Esophagus squamous epithelium (tissue), 5 donors: ENCODE measurements at regions not wholly inside any gene's neighbourhood (a gene's known extent, or its start where the extent isn't known, plus 50 kb on each side); places are given as distances from the start of the nearest gene placed in this dataset.

Experiments used
- DNase-seq: peaks from one replicate; lab custom pipeline; 2025; lab: John Stamatoyannopoulos, UW
- H3K27ac ChIP-seq, 4 donors: fragments of 200-600 bp; sonication (generic); one replicate each; pipeline ENCODE4 v1.5.1; 2016 to 2019; ENCODE audit warnings: mild to moderate bottlenecking in 1 of 4
- H3K27me3 ChIP-seq, 4 donors: fragments of 200-600 bp; sonication (generic); 1 replicate in 3 of 4; 2 replicates in 1 of 4; pipeline versions ENCODE4 v1.5.1 to v1.6.0; 2017 to 2021; ENCODE audit warnings: antibody characterized with exemption in 1 of 4
- H3K36me3 ChIP-seq, 3 donors: fragments of 200-600 bp; sonication (generic); one replicate each; pipeline ENCODE4 v1.5.1; 2016 to 2019
- H3K4me1 ChIP-seq, 3 donors: fragments of 200-600 bp; sonication (generic); one replicate each; pipeline ENCODE4 v1.5.1; 2017 to 2019
- H3K4me3 ChIP-seq, 4 donors: fragments of 200-600 bp; sonication (generic); 1 replicate in 3 of 4; 2 replicates in 1 of 4; pipeline ENCODE4 v1.5.1; 2016 to 2019; ENCODE audit warnings: mild to moderate bottlenecking in 2 of 4, moderate library complexity in 1 of 4
- H3K9me3 ChIP-seq, 3 donors: fragments of 200-600 bp; sonication (generic); one replicate each; pipeline ENCODE4 v1.5.1; 2016 to 2019
- POLR2A ChIP-seq, 4 donors: fragments of 450-650 bp; IDR thresholded peaks; one replicate each; pipeline ENCODE4 v1.6.1; 2017; ENCODE audit warnings: antibody characterized with exemption in 4 of 4, mild to moderate bottlenecking in 4 of 4, moderate library complexity in 3 of 4
- WGBS, 2 donors: methylation state at CpG; one replicate each; pipeline ENCODE4 v1.1.5; 2018; 5-methylcytosine and 5-hydroxymethylcytosine counted together
- intact Hi-C: fragments of 100-400 bp; cut with DNase I; formaldehyde crosslinking; loops from one replicate; pipeline ENCODE4 v1.15.0; 2022
- TF ChIP-seq, protein P1 (sequence below), 6 experiments: fragments of 450-650 bp in 4 of 6; fragments of 200-600 bp in 2 of 6; sonication (generic) in 2 of 6; IDR thresholded peaks; one replicate each; pipeline ENCODE4 v1.5.1; 2016 to 2019; ENCODE audit warnings: antibody characterized with exemption in 6 of 6, mild to moderate bottlenecking in 4 of 6, moderate library complexity in 4 of 6
- donor health status: DM: yes; HTN: yes; CAD: no.

DNA sequence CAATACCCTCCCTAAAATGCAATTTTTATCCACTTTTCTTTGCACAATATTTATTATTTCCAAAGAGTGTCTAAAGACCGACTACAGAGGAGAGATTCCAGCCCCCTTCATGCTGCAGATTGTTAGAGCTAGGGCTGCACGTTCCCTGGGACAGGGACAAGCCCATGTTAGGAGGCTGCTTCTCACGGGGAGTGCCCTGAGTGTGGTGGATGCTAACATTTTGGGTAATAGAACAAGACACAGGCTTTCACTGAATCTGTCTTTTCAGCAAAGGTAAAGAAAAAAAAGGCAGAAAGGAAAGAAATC is 125.4 kb downstream of the RIPK4 start:
- intact Hi-C loops = no loop called here
- H3K27me3 ChIP-seq = no peaks in the 10 kb centered on the region
- H3K4me1 ChIP-seq = peaks cover 5 to 40% (median 6%) of the 10 kb centered on the region in 3 donors
- DNase-seq = no peak
- peak overlapping the region; percentile 53 to 73 (median 72) for H3K27ac ChIP-seq
- 53 to 61% methylated on average over 3 of the region's 3 CpGs for WGBS, 2 donors
- H3K4me3 ChIP-seq = no peak overlapping the region
- TF ChIP-seq, protein P1, sequence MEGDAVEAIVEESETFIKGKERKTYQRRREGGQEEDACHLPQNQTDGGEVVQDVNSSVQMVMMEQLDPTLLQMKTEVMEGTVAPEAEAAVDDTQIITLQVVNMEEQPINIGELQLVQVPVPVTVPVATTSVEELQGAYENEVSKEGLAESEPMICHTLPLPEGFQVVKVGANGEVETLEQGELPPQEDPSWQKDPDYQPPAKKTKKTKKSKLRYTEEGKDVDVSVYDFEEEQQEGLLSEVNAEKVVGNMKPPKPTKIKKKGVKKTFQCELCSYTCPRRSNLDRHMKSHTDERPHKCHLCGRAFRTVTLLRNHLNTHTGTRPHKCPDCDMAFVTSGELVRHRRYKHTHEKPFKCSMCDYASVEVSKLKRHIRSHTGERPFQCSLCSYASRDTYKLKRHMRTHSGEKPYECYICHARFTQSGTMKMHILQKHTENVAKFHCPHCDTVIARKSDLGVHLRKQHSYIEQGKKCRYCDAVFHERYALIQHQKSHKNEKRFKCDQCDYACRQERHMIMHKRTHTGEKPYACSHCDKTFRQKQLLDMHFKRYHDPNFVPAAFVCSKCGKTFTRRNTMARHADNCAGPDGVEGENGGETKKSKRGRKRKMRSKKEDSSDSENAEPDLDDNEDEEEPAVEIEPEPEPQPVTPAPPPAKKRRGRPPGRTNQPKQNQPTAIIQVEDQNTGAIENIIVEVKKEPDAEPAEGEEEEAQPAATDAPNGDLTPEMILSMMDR (IDR thresholded peaks at IDR 0.05) = no peak
- TF ChIP-seq POLR2A (IDR thresholded peaks at IDR 0.05) = no peak
- H3K36me3 ChIP-seq = no peaks in the 10 kb centered on the region
- H3K9me3 ChIP-seq = no peaks in the 10 kb centered on the region

DNA sequence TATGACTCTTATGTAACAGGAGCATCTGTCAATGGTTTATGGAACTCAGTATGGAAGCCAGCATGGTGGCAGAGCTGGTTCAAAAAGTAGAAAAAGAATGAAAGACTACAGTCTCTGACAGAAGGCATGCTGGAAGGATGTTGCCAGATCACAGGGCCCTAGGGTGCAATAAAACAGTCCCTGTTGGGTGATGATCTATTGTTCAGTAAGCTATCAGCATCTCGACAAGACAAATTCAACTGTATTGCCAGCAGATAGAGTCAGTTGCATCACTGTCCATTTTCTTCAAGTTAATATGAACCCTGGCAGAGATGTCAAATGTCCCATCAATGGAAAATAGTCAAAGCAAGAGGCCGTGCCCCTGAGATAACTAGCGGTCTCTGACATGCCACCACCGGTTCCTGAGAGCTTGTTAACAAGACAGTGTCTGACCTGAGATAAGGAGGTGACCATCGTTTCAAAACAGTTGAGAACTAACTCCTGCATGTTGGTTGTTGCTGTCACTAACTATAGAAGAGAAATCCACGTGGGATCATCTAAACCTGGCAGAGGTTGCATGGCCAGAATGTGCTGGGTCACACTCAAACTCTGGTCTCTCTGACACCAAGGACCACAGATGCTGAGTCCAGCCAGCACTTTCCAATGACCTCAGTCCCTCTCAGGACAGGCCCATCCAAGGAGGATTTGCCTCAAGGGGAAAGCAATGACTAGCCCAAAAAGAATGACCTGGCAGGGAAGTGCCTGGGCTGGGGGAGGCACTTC is 125.9 kb downstream of the RIPK4 start:
- no peak overlapping the region for H3K4me3 ChIP-seq
- no peaks in the 10 kb centered on the region for H3K36me3 ChIP-seq
- H3K27me3 ChIP-seq = no peaks in the 10 kb centered on the region
- WGBS, 2 donors = 77 to 82% methylated on average over 5 of the region's 6 CpGs
- peaks cover 5 to 36% (median 6%) of the 10 kb centered on the region in 3 donors for H3K4me1 ChIP-seq
- DNase-seq = no peak
- H3K9me3 ChIP-seq = no peaks in the 10 kb centered on the region
- peak overlapping the region; percentile 53 to 73 (median 72) for H3K27ac ChIP-seq
- TF ChIP-seq POLR2A (IDR thresholded peaks at IDR 0.05) = no peak
- TF ChIP-seq, protein P1 (IDR thresholded peaks at IDR 0.05) = no peak
- intact Hi-C loops = no loop called here

GRCh38 chr21:41639766-41640165 is 127.1 kb downstream of the RIPK4 start:
- WGBS, 2 donors = 85 to 97% methylated on average over 5 of the region's 5 CpGs
- TF ChIP-seq POLR2A (IDR thresholded peaks at IDR 0.05) = no peak
- TF ChIP-seq, protein P1 (IDR thresholded peaks at IDR 0.05) = no peak
- Histone ChIP-seq H3K27ac (no peak overlapping the region), H3K9me3 (no peaks in the 10 kb centered on the region), H3K4me1 (peaks cover 5 to 44% (median 6%) of the 10 kb centered on the region in 3 donors), H3K27me3 (no peaks in the 10 kb centered on the region), H3K36me3 (no peaks in the 10 kb centered on the region), H3K4me3 (no peak overlapping the region)
- intact Hi-C loops = no loop called here
- DNase-seq = no peak

GRCh38 chr21:41639336-41639735 is 127.5 kb downstream of the RIPK4 start:
- no peak for DNase-seq
- 90 to 95% methylated on average over 10 of the region's 10 CpGs for WGBS, 2 donors
- H3K9me3 ChIP-seq = no peaks in the 10 kb centered on the region
- H3K4me1 ChIP-seq = peaks cover 5 to 45% (median 9%) of the 10 kb centered on the region in 3 donors
- no peak overlapping the region for H3K4me3 ChIP-seq
- H3K36me3 ChIP-seq = no peaks in the 10 kb centered on the region
- H3K27ac ChIP-seq = no peak overlapping the region
- TF ChIP-seq, protein P1 (IDR thresholded peaks at IDR 0.05) = no peak
- no peak for TF ChIP-seq POLR2A (IDR thresholded peaks at IDR 0.05)
- H3K27me3 ChIP-seq = no peaks in the 10 kb centered on the region
- intact Hi-C loops = no loop called here

DNA sequence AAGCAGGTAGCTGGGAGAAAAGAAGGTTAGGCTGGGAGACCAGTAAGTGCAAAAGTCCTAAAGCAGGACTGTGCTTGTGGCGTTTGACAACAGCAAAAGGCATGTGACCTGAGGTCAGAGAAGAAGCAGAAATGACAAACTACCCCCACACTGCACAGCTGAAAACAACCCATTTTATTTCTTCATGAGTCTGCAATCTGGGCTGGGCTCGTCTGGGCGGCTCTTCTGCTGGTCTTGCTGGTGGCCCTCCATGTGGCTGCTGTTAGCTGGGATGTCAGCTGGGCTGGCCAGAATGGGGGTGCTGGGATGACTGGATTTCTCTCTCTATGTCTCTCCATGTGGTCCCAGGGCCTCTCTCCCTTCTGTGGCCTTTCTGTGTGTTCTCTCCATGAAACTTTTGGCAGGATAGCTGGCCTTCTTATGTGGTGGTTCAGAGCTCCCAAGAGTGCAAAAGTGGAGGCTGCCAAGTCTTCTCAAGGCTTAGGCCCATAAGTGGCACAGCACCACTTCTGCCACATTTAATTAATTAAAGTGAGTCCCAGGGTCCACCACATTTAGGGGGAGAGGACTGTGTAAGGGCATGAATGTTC is 128.6 kb downstream of the RIPK4 start:
- WGBS, 2 donors = 85 to 97% methylated on average over 2 to 3 of the region's 3 CpGs
- H3K27me3 ChIP-seq = no peaks in the 10 kb centered on the region
- peaks cover 9 to 48% (median 13%) of the 10 kb centered on the region in 3 donors for H3K4me1 ChIP-seq
- peak overlapping the region in 1 of 4 donors; percentile 38 for H3K27ac ChIP-seq
- no peak for DNase-seq
- no peaks in the 10 kb centered on the region for H3K9me3 ChIP-seq
- H3K4me3 ChIP-seq = no peak overlapping the region
- no peaks in the 10 kb centered on the region for H3K36me3 ChIP-seq
- TF ChIP-seq POLR2A (IDR thresholded peaks at IDR 0.05) = no peak
- TF ChIP-seq, protein P1 (IDR thresholded peaks at IDR 0.05) = no peak
- intact Hi-C loops = no loop called here
